HFF-Myc (cell line): ENCODE measurements at regions not wholly inside any gene's neighbourhood (a gene's known extent, or its start where the extent isn't known, plus 50 kb on each side); places are given as distances from the start of the nearest gene placed in this dataset.

Experiments
- DNase-seq: peaks from one replicate; pipeline ENCODE4 v3.0.0-alpha.2; 2011; ENCODE audit warnings: low read depth; ENCODE audit errors: extremely low read depth
- H3K4me3 ChIP-seq: replicated peaks from 2 replicates; pipeline ENCODE4 v1.5.1; 2011; ENCODE audit warnings: low read depth, mild to moderate bottlenecking, control low read depth, low read length
- TF ChIP-seq, protein P1 (sequence below): IDR thresholded peaks from 2 replicates; pipeline ENCODE4 v1.5.1; 2012; ENCODE audit warnings: mild to moderate bottlenecking, low read depth, low read length, control low read depth; ENCODE audit errors: missing control alignments

DNA sequence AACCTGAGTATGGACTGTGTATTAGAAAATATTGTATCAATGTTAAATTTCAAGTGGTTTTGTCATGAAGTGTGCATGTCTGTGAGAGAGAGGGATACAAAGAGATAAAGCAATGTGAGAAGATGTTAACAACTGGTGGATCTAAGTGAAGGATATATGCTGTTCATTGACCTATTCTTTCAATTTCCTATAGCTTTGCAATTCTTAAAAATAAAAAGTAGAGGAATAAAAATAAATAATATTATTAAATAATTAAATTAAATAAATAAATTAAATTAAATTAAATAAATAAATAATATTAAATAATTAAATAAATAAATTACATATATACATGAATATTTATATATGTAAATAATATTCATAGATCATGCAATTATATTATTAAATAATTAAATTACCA is 131.2 kb upstream of the DACH1 start:
- no peak for DNase-seq
- TF ChIP-seq, protein P1, sequence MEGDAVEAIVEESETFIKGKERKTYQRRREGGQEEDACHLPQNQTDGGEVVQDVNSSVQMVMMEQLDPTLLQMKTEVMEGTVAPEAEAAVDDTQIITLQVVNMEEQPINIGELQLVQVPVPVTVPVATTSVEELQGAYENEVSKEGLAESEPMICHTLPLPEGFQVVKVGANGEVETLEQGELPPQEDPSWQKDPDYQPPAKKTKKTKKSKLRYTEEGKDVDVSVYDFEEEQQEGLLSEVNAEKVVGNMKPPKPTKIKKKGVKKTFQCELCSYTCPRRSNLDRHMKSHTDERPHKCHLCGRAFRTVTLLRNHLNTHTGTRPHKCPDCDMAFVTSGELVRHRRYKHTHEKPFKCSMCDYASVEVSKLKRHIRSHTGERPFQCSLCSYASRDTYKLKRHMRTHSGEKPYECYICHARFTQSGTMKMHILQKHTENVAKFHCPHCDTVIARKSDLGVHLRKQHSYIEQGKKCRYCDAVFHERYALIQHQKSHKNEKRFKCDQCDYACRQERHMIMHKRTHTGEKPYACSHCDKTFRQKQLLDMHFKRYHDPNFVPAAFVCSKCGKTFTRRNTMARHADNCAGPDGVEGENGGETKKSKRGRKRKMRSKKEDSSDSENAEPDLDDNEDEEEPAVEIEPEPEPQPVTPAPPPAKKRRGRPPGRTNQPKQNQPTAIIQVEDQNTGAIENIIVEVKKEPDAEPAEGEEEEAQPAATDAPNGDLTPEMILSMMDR, result no peak
- no peak overlapping the region for H3K4me3 ChIP-seq

DNA sequence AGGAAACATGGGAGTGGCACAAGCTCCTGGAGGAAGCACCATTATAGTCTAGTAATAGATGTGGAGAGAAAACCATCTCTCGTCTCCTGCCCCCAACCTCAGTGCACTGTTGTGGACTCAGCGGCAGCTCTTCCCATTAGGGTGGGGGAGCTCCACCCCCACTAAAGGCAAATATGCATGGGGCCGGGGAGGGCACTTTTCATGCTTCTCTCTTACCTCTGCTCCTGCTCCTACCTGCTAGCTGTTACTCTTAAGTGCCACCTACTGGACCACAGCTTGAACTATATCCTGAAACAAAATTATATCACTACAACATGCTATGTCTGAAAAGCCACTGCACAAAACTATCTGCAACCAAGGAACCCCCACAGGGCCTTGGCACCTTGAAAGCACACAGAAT is 112.6 kb upstream of the DACH1 start:
- no peak for DNase-seq
- H3K4me3 ChIP-seq, result no peak overlapping the region
- TF ChIP-seq, protein P1, result no peak

DNA sequence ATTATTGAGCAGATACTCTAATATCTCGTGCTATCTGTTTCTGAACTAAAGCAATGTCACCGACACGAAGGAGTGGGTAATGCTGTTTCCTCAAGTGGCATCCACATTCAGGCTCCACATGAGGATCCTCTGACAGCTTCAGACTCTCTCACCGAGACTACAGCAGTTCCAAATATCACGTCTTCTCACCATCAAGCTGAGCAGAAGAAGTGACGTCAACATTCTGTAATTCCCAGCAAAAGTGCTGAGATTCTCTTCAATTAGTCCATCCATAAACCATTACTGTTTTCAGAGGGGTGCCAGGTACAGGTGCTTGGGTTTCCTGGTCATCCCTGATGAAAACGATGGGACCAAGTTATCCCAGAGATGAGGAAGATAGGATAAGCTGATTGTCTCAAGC is 110.0 kb upstream of the DACH1 start:
- DNase-seq, result no peak
- TF ChIP-seq, protein P1, result no peak
- no peak overlapping the region for H3K4me3 ChIP-seq

DNA sequence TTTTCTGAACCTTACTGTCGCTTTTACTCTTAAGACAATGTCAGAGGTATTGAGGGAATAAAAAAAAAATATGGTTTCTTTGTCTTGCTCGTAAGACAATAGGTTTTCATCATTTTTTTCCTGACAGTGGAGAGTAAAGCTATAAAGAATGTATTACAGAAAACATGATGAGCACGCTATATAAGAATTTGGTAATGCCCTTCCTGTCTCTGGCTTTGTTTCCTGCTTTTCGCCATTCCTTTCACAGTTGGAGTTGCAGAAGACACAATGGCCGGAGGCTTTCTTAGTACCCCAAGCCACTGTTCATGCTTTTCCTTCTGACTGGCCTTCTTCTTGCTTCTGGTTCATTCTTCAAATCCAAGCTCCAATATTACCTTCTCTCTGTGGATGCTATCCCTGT is 101.0 kb upstream of the DACH1 start:
- no peak for DNase-seq
- no peak overlapping the region for H3K4me3 ChIP-seq
- TF ChIP-seq, protein P1, result no peak

DNA sequence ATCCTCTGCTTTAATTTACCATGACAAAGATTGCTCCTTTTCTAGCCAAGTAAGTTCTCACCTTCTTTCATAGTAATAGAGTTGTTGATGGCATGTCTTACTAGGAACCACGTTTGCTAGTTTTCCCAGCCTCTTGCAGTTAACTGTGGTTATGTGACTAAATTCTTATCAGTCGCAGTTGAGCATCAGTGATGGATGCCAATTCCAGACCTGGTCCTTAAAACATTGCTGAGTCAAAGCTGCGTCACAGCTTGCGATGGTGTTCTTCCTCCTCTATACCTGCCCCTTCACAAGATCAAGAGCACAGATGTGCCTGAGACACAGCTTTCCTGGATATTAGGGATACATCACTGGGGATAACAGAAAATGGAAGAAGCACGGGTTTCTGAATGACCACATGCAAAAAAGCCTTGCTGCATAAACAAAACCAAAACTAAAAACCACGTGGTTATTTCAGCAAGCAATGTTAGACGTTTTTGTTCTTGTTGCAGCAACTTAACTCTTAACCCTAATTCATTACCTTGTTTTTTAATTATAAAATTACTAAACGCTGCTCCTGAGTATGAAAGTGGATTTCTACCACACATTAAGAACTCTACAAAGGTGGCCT is 97.6 kb upstream of the DACH1 start:
- DNase-seq, result no peak
- no peak overlapping the region for H3K4me3 ChIP-seq
- TF ChIP-seq, protein P1, result no peak

DNA sequence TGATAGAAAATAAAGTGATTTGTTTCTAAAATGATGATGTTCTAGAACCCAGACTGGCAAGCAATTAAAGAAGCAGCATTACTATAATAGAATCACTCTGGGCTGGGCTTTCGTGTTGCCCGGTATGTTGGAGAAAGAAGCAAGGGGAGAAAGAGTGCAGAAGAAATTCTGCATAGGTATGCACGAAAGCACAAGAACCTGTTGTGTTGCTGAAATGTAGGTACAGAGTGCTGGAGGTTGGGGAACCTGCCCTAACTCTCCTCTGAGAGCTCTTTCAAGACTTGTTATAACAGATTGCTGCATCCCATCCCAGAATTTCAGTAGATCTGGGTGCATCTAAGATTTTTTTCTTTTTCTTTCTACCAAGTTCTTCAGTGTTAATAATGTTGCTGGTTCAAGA is 95.7 kb upstream of the DACH1 start:
- TF ChIP-seq, protein P1, result no peak
- H3K4me3 ChIP-seq, result no peak overlapping the region
- no peak for DNase-seq

DNA sequence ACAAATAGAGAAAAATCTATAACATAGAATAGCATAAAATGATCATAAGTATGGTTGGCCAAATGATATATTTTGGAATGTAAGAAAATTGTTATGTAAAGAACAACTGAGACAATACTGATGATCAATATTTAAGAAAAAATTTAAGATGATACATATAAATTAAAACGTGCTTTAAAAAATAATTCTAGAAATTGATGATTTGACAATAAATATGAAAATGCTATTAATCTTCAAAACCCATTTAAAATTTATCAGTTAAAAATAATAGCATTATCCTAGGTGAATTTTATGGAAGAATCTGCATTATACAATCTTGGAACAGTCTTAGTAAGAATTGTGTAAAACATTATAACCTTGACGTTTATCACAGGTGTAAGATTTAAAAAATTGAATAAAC is 95.1 kb upstream of the DACH1 start:
- DNase-seq, result no peak
- TF ChIP-seq, protein P1, result no peak

More for the DNA sequence above, 95.1 kb upstream of the DACH1 start:
- H3K4me3 ChIP-seq, result no peak overlapping the region
